HG02938 (cell line): ENCODE measurements at regions not wholly inside any gene's neighbourhood (a gene's known extent, or its start where the extent isn't known, plus 50 kb on each side); places are given as distances from the start of the nearest gene placed in this dataset.

Experiments used
- ATAC-seq: cut with Tn5 transposase; IDR thresholded peaks from one replicate; pipeline ENCODE4 v1.9.1; 2021; ENCODE audit warnings: mild to moderate bottlenecking, moderate library complexity; ENCODE audit not compliant: unreplicated experiment

DNA sequence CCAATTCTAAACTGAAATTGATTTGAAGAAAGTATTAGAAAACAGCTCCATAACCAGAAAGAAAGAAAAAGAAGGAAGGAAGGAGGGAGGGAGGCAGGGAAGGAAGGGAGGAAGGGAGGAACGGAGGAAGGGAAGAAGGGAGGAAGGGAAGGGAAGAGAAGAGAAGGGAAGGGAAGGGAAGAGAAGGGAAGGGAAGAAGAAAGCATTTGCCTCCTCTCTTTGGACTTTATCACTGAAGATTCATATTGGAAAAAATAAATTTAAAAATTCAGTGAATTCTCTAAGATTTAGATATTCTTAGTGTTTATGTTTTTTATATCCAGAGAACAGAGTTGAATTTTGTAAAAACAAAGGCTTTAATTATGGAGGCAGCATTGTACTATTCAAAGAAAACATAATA is 68.5 kb upstream of the NXT1 start:
- no peak for ATAC-seq

DNA sequence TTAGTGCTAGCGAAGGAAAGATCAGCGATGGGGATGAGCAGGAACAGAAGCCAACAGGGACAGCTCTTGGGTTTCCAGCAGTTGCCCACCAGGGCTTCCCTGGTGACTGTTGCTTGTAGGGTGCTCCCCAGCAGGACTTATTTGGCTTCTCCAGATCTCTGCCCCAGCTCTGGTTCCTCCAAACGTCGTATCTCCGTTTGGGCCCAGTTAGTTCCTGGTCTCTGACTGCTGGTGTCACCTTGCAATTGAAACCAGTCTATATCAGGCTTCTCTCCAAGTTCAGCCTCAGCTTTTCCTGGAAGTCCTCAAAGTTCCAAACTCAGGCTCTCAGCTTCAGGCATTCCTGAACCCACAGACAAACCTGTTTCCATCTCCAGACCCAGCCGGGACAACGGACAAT is 70.8 kb upstream of the NXT1 start:
- ATAC-seq = no peak

DNA sequence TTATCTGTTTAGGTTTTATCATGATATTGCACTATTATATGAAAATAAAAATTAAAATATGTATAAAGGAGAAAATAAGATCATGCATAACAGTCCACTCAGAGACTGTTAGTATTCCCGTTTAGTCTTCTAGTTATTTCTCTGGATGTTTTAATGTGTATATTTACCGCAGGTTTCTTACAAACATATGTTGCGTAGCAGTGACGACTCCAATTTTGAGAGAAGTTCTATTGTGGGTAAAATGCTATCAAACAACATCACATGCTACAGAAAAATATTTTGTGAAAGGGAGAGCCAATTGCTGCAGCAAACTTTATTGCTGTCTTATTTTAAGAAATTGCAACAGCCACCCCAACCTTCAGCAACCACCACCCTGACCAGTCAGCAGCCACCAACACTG is 72.4 kb upstream of the NXT1 start:
- ATAC-seq = no peak

DNA sequence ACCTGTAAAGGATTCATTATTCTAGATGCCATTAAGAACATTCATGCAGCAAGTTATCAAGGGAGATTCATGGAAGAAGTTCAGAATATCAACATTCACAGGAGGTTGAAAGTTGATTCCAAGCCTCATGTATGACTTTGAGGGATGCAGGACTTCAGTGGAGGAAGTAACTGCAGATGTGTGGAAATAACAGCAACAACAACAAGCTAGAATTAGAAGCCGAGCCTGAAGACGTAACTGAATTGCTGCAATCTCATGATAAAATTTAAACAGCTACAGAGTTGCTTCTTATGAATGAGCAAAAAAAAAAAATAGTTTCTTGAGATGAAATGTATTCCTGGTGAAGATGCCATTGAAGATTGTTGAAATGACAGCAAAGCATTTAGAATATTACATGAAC is 73.3 kb upstream of the NXT1 start:
- ATAC-seq = no peak

DNA sequence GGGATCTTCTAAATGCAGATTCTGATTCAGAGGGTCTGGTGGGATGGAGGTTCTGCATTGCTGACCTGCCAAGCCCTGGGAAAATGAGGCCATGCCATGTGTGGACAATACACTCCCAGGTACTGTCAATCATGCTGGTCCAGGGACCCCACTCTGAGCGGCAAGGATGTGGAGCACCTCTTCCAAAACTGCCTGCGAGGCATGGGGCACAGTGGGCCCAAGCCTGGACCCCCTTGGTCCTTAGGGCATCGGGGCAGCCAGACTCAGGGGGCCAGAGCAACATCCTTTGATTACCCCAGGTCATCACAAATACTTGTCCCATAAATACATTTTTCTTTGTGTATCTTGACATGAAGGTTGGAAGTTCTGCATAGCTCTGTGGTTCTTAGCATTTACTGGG is 76.8 kb upstream of the NXT1 start:
- ATAC-seq = no peak

DNA sequence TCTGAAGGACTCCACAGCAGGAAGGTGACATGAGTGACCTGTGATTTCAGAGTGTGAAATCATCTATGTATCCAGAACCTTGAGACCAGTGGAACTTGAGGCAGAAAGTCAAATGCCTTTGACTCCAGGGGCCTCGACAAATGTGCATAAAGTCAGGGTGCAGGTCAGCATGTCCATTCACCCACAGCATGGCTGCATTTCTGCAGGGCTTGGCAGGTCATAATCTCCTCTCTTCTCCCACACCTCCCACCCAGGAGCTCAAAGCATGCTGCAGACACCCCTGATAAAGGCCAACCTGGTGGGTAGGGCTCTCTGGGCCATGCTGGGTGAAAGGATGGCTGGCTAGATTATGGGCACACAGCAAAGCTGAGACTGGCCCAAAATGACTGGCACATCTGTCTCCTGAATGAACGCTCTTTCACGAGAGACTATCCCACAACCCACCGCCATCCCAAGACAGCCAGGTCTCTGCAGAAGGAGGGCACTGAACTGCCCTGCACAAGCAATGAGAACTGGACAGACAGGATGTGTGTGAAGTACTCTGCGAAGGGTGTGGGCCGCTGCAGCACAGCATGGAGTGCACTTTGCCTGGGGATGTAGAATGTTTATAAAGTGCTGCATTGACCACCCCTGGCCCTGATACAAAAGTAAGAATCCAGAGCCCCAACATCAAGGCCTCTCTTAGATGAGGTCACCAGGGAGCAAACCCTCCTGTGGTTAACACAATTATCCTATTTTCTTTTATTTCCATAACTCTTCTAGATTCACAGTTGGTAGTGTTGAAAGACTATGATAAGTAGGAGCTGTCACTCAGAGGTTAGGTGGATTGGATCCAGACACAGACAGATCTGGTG is 78.2 kb upstream of the NXT1 start:
- ATAC-seq = no peak

DNA sequence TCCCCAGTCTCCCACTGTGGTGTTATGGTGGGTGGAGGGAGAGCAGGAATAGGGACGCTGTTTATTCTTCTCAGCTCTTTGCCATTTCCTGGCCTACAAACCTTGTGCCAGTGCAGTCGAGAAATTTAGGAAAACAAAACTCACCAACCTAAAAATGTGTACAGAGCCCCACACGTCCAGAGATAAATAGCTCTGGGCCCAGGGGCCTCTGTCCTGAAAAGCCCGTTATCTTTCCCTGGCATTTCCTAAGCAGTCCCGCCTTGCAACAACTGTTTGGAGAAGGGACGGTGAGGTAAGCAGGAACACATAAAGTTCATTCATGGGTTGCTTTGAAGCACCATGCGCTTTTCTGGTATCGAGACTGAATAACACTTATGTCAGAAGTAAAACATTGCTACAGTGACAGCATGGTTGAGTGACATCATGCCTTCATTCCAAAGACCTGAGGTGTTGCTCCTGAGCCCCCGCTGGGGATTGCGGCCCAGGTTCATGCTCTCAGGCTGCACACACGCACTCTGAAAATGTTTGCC is 80.1 kb upstream of the NXT1 start:
- ATAC-seq = no peak

DNA sequence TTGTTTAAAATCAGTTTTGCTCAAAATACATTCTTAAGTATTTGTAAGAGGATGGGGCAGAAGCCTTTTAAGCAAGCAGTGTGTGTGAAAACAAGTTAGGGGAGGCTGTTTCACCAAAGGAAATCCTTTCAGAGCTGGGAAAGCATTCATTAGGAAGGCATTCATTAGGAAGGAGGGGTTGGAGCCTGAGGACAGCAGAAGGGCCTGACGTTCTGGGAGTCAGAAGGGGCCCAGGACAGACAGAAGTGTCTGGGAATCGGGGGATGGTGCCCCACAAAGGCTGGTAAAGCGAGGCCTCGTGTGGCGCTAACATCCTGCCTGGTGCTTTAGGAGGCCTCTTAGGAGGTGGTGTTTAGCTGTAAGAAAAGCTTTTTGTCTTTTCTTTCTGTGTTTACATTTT is 80.6 kb upstream of the NXT1 start:
- no peak for ATAC-seq

DNA sequence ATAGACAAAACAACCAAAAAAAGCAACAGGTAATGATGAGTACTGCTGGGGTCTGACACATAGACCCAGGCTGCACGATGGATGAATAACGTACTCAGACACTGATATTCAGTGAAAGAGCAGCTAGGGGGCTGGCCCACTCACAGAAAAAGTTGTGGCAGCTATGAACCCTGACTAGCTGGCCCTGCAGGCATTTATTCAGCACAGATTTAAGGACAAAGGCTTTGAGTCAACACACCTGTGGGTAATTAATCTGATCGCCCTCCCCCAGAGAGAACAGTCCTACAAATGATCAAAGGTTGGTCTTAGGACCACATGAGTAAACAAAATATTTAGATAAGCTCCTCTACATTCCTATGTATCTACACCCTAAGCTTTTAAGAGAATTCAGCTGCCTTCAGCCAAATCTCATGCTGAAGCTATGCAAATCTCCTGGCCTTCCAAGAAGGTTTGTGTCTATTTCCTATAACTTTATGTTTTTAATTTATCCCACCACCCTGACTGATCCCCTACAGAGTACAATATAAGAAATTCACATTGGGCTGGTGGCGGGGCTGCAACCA is 81.7 kb upstream of the NXT1 start:
- no peak for ATAC-seq

DNA sequence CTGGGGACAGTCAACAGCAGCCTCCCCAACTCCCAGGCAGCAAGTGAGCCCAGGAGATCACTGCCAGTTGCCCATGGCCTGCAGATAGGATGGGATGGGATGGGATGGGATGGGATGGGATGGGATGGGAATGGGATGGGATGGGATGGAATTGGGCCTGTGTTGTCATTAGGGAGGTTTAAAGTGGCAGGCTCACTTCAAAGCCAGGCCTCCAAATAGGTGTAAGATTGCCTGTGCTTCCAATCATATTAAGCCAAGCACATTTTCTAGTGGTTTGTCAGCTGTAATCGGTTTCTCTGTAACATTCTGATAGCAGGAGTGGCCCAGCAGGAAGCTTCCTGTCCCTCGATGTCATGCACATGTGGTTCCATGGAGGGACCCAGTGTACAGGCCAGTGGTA is 82.7 kb upstream of the NXT1 start:
- no peak for ATAC-seq

DNA sequence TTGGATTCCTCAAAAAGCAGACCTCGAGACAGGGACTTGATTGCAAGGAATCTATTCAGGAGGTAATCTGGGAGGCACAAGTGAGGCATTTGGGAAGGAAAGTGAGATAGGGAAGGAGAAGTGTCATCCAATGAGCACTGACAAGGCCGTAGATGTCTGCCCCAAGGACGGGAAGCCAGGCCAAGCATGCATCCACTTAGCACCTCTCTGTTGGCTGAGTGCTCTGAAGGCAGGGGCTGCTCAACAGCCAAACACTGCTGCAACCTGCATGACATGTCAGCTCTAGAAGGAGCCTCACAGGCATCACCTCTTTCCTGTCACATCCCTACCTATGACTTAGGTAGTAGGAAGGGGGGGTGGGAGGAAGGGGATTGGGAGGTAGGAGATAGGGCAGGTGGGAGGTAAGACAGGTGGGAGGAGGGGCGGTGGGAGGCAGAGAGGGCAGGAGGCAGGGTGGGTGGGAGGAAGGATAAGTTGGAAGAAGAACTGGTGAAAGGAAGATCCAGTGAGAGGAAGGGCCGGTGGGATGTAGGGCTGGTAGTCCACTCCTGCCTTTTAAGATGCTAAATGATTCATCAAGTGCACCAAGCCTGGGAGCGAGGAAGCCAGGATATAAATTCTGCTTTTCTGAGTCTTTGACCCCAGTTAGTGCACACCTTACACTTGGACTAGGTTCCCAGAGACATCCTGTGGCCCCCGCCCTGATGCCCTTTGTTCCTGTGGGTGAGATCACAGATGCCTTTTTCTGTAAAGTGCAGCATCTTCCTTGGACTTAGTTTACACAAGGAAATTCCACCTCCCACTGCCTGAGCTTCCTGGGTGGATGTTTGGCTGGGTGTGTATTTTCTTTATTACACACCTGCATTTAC is 83.8 kb upstream of the NXT1 start:
- ATAC-seq = no peak

DNA sequence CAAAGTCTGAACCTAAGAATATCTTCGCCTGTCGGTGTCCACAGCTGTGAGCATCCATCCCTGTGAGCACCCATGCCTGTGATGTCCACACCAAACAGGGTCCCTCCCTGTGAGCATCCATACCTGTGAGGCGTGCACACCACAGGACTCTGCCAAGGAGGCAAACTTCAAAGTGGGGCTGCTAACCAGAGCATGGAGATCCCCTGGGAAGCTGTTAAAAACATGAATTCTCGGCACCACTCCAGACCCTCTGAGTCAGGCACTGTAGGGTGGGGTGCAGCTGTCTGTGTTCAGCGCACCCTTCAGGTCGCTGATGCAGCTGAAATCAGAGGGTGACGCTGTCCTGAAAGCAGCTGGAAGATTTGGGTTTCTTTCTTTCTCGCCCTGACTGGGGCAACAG is 85.4 kb upstream of the NXT1 start:
- no peak for ATAC-seq

DNA sequence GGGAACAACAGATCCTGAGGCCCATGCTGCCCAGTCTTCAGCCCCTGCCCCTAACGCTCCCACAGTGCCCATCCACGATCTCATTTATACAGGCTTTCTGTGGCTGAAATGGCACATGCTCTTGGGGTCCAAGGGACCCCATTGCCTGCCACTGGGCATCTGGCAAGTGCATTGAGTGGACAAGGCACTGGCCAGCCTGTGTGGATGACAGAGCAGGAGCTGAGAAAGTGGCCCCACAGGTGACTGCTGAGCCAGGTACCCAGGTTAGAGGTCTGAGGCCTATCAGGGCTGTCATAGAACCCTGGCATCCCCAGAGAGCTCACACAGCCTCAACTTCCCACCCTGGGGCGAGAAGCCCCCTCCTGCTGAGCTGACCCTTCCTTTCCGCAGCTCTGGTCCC is 86.0 kb upstream of the NXT1 start:
- no peak for ATAC-seq

DNA sequence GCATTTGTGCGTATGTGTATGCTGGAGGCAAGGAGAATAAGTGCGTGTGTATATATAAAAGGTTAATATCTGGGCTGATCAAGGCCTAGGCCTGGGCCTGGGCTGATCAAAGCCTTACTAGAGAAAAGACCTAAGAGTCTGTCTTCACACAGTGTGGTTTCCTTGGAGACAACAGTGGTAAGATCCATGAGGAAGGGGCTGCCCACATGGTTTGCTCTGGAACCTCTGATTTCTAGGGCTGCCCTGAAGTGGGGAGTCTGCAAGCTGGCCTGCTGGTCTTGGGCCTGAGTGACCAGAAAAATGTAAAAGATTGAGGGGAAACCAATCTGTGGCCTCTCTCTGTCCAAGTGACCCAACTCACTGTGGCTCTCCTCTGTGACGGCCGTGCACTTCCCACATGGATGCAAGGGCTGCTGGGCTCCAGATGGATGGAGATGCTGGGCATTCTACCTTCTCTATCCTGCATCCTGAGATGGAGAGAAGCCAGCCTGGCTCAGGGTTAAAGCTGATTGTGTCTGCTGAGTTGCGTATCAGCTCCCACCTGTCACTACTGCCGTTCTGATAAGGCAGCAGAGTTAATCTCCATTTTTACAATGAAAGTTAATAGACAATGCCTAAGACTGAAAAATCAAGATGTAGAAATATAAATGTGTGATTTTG is 90.3 kb upstream of the NXT1 start:
- ATAC-seq = no peak

DNA sequence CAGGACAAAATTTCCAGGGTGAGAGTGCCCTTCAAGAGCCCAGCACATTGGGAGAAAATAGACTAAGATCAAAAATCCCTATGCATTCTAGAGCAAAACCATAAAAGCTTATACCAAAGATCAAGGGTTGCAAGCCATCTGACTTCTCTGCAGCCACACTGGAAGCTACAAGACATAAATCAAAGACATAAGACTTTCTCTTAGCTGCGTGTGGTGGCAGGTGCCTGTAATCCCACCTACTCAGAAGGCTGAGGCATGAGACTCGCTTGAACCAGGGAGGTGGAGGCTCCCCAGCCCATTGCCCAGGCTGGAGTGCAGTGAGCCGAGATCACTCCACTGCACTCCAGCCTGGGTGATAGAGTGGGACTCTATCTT is 91.9 kb upstream of the NXT1 start:
- ATAC-seq = no peak

DNA sequence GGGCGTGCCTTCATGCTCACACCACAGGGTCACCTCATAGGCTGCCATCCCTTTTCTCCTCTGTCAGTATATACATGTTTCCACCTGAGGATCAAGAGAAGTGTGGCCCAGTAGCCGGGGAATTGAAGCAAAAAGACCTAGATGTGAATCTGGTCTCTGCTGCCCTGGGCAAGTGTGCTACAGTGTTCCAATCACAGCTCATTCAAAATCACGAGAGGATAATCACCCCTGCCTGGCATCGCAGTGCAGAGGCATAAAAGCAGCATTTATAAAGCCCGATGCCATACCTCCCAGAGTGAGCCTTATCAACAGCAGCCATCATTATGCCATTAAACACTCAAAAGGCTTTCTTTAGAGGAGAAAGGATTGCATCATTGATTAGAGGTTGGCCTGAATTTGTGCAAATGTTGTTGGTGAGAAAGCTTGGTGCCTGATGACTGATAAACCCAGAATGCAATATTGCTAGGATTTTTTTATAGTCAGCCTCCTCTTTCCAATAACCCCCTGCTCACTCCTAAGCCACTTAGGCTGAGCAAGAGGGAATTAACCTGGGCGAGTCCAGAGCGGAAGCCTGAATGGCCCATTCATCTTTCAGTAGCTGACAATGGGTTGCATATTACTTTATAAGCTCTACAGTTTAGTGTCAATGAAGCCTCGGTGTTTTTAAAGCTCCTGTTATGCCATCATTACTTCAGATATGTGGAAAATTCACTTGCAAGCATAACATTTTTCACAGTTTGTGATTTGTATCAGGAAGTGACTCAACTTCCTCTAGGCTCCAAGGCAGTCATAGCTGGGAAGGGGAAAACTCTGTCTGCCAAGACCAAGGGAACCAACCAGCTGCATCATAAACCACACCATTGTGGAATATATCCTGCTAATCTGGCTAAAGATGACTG is 92.5 kb upstream of the NXT1 start:
- ATAC-seq = no peak

DNA sequence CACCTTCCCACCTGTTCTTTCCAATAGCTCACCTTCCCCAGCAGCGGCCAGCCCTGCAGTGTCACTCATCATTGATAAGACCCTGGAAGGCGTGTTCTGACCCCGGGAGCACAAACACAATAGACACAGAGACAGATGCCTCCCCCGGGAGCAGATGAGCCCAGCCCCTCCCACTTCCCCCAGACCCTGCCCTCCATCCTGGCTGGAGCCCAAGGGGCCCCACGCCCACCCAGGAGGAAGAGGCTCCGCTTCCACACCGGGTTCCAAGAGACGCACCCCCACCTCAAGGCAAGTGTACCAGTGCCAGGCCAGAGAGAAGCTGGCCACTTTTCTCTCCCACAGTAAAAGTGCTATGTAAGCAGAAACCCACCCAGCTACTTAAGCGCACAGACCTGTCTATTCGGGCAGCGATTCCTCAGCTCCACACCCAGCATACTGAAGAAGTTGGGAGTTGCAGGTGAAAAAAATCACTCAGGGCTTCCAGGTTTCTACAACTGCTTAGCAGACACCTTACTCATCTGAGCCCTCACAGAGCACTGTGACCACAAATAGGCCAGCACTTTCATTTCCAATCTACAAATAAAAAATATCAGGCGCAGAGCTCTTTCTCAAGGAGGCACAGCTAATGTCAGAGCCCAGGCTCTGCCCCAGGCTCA is 93.4 kb upstream of the NXT1 start:
- ATAC-seq = no peak

DNA sequence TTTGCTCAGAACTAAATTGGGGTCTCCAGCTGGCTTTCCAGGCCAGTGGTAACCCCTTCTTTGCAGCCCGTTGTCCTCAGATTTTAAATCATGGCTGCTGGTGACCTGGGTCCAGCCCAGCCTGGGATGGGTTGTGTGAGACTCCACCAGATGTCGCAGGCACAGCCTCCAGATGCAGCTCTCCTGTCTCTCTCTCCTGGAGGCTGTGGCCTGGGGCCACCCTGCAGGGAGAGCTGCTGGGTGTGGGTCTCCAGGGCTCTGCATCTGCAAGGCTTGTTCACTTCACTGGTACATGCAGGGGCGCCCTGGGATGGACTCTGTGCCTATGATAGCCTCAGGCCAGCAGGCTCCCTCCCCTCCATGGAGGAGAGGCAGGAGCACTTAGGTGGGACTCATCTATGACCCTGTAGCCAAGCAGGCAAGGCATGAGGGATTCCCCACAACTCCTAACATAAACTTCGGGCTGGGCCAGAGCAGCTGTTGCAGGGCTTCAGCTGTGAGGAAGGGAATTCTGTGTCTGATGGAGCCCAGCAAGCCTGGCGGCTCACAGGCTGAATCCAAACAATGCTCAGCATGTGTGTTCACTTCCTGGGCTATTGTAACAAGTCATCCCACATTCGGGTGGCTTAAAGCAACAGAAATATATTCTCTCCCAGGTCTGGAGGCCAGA is 94.7 kb upstream of the NXT1 start:
- no peak for ATAC-seq

DNA sequence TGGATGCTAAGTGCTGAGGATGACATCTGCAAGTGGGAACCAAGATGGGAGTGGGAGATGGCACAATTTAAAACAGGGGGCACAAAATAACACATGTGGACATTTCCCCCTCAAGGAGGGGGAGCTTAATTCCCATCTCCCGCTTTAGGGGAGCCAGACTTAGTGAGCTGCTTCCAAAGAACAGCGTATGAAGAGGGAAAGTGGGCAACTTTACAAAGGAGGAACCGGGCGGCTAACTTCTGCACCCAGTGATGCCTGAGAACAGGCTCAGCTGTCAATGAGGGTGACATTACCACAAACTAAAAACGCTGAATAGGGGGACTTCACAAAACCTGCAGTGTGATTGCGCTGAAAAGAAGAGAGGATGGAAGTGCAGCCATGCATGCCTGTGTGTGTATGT is 95.5 kb upstream of the NXT1 start:
- no peak for ATAC-seq
